GM21528 (cell line): ENCODE measurements at regions not wholly inside any gene's neighbourhood (a gene's known extent, or its start where the extent isn't known, plus 50 kb on each side); places are given as distances from the start of the nearest gene placed in this dataset.
"Not testable (repeated sequence)": the region's sequence is repeated elsewhere in the genome, so short reads cannot be mapped to it uniquely, and the experiment has no call there.

Experiments used
- ATAC-seq: cut with Tn5 transposase; IDR thresholded peaks from one replicate; pipeline ENCODE4 v1.9.1; 2021; ENCODE audit warnings: mild to moderate bottlenecking, moderate library complexity; ENCODE audit not compliant: unreplicated experiment, low FRiP score

GRCh38 chr2:54065411-54065810, 50.0 kb upstream of the ACYP2 start:
- no peak for ATAC-seq

GRCh38 chr2:54063967-54064535, 51.4 kb upstream of the ACYP2 start:
- ATAC-seq = no peak

DNA sequence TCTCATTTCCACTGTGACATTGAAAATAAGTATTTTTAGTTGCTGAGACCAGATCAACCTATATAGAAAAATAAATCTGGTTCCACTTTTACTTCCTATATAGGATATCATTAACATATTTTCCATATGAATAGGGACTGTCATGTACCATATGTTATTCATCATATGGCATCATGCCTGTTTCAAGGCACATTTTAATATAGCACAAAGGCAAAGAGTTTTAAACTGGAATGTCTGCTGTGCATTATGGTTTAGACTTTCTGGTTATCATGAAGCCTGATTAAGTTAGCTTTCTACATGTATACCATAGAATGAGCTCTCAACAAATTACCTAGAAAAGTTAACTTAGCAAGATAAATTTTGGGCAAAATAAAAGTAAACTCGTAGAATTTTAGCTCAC, 53.0 kb upstream of the ACYP2 start:
- ATAC-seq = no peak

DNA sequence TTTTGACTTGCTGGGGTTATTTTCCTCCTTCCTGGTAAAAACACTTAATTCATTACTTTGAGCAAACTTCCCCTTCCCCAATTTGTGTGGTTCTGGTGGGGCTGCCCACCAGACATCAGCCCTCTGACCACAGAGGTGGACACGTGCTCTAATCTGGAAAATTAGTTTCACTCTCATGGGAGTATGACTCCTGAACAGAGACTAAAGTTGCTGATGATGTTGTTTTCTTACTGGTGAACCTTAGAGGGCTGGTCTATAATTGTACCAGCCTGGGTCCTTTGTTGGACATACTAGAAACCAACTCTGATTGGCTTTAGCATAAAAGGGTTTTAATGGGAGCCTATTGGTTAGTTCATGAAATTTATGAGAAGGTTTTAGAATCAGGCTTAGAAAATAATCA, 54.1 kb upstream of the ACYP2 start:
- ATAC-seq = no peak

DNA sequence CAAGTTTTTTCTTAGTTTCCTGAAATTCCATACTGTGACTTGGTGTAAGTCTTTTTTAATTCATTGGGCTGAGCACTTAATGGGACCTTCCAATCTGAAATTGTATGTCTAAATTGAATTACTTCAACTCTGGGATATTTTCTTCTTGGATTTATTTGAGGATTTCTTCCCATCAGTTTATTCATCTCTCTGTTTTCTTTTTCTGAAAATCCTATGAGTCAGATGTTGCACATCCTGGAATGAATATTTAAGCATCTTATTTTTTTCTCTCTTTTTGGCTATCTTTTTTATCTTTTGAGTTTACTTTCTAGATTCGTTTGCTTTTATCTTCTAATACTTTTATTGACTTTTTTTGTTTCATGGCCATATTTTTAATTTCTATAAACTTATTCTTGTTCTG, 55.4 kb upstream of the ACYP2 start:
- ATAC-seq = no peak

DNA sequence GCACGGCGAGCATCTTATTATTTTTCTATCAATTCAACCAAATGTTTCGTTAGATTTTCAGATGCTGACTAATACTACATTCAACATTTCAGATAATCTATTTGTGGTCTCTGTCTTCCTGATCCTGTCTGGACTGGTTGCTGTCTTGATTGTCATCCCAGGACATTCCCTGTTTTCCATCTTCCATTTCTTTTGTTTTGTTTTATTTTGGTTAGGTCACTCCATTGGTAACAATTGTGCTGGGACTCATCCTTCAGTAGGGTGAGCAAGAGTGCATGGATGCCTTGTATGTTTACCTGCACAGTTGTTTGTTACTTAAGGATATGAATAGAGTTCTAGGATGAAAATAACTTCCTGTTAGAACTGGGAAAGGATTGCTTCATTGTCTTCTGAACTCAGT, 55.9 kb upstream of the ACYP2 start:
- no peak for ATAC-seq

GRCh38 chr2:54058449-54058848, 57.0 kb upstream of the ACYP2 start:
- no peak for ATAC-seq

GRCh38 chr2:54054774-54055173, 60.6 kb upstream of the ACYP2 start:
- no peak for ATAC-seq

- peak; percentile 76 for ATAC-seq
Measured at GRCh38 chr2:54054271-54054670, 61.1 kb upstream of the ACYP2 start.

- ATAC-seq = peak; percentile 40
Measured at GRCh38 chr2:54053830-54054229, 61.6 kb upstream of the ACYP2 start.

DNA sequence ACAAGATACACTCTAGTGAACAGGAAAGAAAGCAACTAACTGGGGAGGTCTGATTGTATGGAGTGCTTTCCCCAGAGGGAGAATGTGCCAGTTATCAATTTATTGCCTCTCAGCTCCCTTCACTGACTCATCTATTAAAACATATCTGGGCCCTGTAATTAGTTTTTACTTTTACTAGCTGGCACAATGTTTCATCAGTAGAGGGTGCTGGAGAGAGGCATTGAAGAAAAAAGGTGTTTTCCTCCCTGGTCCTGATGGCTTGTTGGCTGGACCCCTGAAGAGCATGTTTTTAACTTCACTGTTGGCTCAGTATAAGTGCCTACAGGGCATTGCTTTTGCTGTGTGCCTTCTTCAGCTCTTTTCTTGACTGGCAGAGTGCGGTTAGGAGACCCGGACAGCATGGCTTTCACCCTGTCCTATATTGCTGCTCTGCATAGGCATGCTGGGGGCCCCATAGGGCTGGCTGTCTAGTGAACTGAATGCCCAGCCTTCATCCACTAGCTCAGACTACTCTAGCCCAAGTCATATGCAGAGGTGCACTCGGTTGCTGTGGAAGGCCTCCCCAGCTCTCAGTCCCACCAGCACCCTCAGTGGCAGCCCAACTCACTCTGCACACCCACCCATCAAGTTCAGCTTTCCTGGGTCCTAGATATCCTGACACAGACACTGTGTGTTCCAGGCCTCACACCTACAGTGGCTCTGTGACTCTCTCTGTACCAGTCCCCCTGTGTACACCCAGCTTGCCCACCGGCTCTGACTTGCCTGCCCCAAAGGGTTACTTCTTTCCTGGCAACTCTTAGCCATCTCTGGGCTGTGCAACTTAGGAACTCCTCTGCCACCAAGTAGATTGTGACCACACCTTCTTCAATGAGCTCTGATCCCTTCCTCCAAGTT, 62.3 kb upstream of the ACYP2 start:
- ATAC-seq = peak; percentile 42

DNA sequence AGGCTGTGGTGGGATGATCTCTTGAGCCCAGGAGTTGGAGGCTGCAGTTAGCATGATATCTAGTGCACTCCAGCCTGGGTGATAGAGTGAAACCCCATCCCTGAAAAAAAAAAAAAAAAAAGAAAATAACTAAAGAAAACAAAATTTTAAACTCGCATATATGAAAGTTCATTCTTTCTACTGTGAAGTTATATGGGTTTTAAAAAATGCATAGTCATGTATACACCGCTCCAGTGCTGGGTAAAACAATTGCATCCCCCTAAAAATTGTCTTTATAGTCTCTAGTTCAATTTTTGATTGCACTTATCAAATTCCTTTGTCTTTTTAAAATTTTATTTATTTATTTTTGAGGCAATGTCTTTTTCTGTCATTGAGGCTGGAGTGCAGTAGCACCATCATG, 65.0 kb upstream of the ACYP2 start:
- ATAC-seq = no peak

- ATAC-seq = no peak
Measured at GRCh38 chr2:54049365-54049764, 66.0 kb upstream of the ACYP2 start.

- ATAC-seq = not testable (repeated sequence)
Measured at GRCh38 chr2:54048896-54049295, 66.5 kb upstream of the ACYP2 start.

- ATAC-seq = no peak
Measured at GRCh38 chr2:54048117-54048785, 67.2 kb upstream of the ACYP2 start.

DNA sequence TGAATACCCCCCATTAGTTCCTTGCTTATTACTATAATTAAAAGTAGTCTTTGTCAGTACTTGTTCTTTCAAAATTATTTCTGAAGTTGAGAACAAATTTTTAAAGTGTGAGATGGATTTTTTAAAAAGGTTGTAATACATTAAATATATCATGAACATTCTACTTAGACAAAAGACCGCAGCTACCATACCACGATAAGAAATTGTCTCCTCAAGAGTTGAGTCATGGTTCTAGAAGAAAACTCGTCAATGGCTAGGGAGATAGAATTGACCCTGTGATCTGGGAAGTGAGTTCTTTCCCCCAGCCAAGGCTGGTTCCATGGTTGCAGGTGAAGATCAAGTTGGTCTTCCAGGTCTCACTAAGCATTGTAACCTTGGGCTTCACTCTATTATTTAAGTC, 67.8 kb upstream of the ACYP2 start:
- ATAC-seq = no peak

GRCh38 chr2:54047091-54047490, 68.3 kb upstream of the ACYP2 start:
- ATAC-seq = no peak

- no peak for ATAC-seq
Measured at GRCh38 chr2:54042897-54043620, 72.3 kb upstream of the PSME4 start.

- no peak for ATAC-seq
Measured at GRCh38 chr2:54042341-54042740, 71.5 kb upstream of the PSME4 start.

GRCh38 chr2:54041135-54041534, 70.3 kb upstream of the PSME4 start:
- no peak for ATAC-seq

DNA sequence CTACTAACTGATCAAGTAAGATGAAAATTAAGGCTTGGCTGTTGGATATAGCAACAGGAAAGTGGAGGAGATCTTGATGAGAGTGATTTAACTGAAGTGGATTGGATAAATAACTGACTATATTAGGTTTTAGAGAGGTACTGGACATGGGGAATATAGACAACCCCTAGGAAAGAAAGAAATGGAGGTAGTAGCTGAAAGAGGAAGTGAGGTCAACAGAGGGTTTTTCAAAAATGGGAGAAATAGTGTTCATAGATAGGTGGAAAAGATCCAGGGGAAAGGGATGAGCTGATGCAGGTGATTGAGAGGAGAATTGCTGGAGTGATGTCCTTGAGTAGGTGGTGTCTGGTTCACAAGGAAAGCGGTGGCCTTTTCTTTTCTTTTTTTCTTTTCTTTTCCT, 69.9 kb upstream of the PSME4 start:
- no peak for ATAC-seq
